ENCODE measurements at regions not wholly inside any gene's neighbourhood (a gene's known extent, or its start where the extent isn't known, plus 50 kb on each side); places are given as distances from the start of the nearest gene placed in this dataset.

DNA sequence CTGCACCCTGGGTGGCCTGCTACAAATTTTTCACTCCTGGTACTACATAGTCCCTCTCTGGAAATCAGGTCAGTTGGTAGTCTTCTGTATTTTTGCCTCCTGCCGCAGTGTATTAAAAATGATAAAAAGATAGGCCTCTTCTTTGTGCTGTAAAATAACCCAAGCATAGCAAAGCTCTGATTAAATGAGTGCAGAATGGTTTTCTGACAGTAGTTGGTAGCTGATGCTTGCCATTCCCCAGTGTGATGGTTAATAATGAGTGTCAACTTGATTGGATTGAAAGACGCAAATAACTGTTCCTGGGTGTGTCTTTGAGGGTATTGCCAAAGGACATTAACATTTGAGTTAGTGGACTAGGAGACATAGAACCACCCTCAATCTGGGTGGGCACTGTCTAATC lies 264.4 kb upstream of the ZNF717 start (continued):
- TF ChIP-seq CHD2 (IDR thresholded peaks at IDR 0.05; ENCODE audit: low read depth, low read length) (no peak), RUNX1 (IDR thresholded peaks at IDR 0.05; ENCODE audit: low read depth) (no peak), ILK (tag; IDR thresholded peaks at IDR 0.05; ENCODE audit: borderline replicate concordance, low read depth) (no peak), RBM14 (IDR thresholded peaks at IDR 0.05; ENCODE audit: borderline replicate concordance, insufficient read depth, low read depth, low read length) (no peak), BACH1 (tag; IDR thresholded peaks at IDR 0.05) (no peak)
- TF ChIP-seq, protein P1, sequence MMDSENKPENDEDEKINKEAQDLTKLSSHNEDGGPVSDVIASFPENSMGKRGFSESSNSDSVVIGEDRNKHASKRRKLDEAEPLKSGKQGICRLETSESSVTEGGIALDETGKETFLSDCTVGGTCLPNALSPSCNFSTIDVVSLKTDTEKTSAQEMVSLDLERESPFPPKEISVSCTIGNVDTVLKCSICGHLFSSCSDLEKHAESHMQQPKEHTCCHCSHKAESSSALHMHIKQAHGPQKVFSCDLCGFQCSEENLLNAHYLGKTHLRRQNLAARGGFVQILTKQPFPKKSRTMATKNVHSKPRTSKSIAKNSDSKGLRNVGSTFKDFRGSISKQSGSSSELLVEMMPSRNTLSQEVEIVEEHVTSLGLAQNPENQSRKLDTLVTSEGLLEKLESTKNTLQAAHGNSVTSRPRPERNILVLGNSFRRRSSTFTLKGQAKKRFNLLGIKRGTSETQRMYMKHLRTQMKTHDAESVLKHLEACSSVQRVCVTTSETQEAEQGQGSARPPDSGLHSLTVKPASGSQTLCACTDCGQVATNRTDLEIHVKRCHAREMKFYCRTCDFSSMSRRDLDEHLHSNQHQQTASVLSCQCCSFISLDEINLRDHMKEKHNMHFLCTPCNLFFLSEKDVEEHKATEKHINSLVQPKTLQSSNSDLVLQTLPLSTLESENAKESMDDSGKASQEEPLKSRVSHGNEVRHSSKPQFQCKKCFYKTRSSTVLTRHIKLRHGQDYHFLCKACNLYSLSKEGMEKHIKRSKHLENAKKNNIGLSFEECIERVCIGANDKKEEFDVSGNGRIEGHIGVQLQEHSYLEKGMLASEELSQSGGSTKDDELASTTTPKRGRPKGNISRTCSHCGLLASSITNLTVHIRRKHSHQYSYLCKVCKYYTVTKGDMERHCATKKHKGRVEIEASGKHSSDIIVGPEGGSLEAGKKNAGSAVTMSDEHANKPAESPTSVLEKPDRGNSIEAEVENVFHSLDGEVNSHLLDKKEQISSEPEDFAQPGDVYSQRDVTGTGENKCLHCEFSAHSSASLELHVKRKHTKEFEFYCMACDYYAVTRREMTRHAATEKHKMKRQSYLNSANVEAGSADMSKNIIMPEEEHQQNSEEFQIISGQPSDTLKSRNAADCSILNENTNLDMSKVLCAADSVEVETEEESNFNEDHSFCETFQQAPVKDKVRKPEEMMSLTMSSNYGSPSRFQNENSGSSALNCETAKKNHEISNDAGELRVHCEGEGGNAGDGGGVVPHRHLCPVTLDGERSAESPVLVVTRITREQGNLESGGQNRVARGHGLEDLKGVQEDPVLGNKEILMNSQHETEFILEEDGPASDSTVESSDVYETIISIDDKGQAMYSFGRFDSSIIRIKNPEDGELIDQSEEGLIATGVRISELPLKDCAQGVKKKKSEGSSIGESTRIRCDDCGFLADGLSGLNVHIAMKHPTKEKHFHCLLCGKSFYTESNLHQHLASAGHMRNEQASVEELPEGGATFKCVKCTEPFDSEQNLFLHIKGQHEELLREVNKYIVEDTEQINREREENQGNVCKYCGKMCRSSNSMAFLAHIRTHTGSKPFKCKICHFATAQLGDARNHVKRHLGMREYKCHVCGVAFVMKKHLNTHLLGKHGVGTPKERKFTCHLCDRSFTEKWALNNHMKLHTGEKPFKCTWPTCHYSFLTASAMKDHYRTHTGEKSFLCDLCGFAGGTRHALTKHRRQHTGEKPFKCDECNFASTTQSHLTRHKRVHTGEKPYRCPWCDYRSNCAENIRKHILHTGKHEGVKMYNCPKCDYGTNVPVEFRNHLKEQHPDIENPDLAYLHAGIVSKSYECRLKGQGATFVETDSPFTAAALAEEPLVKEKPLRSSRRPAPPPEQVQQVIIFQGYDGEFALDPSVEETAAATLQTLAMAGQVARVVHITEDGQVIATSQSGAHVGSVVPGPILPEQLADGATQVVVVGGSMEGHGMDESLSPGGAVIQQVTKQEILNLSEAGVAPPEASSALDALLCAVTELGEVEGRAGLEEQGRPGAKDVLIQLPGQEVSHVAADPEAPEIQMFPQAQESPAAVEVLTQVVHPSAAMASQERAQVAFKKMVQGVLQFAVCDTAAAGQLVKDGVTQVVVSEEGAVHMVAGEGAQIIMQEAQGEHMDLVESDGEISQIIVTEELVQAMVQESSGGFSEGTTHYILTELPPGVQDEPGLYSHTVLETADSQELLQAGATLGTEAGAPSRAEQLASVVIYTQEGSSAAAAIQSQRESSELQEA (IDR thresholded peaks at IDR 0.05; ENCODE audit: low read depth): no peak
- TF ChIP-seq, protein P2, sequence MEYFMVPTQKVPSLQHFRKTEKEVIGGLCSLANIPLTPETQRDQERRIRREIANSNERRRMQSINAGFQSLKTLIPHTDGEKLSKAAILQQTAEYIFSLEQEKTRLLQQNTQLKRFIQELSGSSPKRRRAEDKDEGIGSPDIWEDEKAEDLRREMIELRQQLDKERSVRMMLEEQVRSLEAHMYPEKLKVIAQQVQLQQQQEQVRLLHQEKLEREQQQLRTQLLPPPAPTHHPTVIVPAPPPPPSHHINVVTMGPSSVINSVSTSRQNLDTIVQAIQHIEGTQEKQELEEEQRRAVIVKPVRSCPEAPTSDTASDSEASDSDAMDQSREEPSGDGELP (CRISPR knock-in tag; IDR thresholded peaks at IDR 0.05; ENCODE audit: borderline replicate concordance): no peak
- TF ChIP-seq, protein P3, sequence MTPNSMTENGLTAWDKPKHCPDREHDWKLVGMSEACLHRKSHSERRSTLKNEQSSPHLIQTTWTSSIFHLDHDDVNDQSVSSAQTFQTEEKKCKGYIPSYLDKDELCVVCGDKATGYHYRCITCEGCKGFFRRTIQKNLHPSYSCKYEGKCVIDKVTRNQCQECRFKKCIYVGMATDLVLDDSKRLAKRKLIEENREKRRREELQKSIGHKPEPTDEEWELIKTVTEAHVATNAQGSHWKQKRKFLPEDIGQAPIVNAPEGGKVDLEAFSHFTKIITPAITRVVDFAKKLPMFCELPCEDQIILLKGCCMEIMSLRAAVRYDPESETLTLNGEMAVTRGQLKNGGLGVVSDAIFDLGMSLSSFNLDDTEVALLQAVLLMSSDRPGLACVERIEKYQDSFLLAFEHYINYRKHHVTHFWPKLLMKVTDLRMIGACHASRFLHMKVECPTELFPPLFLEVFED (CRISPR knock-in tag; conservative IDR thresholded peaks at IDR 0.05): no peak
- TF ChIP-seq, protein P4, sequence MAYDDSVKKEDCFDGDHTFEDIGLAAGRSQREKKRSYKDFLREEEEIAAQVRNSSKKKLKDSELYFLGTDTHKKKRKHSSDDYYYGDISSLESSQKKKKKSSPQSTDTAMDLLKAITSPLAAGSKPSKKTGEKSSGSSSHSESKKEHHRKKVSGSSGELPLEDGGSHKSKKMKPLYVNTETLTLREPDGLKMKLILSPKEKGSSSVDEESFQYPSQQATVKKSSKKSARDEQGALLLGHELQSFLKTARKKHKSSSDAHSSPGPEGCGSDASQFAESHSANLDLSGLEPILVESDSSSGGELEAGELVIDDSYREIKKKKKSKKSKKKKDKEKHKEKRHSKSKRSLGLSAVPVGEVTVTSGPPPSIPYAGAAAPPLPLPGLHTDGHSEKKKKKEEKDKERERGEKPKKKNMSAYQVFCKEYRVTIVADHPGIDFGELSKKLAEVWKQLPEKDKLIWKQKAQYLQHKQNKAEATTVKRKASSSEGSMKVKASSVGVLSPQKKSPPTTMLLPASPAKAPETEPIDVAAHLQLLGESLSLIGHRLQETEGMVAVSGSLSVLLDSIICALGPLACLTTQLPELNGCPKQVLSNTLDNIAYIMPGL (CRISPR knock-in tag; IDR thresholded peaks at IDR 0.05): no peak
- TF ChIP-seq, protein P5, sequence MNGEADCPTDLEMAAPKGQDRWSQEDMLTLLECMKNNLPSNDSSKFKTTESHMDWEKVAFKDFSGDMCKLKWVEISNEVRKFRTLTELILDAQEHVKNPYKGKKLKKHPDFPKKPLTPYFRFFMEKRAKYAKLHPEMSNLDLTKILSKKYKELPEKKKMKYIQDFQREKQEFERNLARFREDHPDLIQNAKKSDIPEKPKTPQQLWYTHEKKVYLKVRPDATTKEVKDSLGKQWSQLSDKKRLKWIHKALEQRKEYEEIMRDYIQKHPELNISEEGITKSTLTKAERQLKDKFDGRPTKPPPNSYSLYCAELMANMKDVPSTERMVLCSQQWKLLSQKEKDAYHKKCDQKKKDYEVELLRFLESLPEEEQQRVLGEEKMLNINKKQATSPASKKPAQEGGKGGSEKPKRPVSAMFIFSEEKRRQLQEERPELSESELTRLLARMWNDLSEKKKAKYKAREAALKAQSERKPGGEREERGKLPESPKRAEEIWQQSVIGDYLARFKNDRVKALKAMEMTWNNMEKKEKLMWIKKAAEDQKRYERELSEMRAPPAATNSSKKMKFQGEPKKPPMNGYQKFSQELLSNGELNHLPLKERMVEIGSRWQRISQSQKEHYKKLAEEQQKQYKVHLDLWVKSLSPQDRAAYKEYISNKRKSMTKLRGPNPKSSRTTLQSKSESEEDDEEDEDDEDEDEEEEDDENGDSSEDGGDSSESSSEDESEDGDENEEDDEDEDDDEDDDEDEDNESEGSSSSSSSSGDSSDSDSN (IDR thresholded peaks at IDR 0.05; ENCODE audit: borderline replicate concordance in 1 of 2, low read depth in 2 of 2, low read length in 2 of 2): no peak

Data from K562 (cell line).